ENCODE measurements at regions not wholly inside any gene's neighbourhood (a gene's known extent, or its start where the extent isn't known, plus 50 kb on each side); places are given as distances from the start of the nearest gene placed in this dataset.

DNA sequence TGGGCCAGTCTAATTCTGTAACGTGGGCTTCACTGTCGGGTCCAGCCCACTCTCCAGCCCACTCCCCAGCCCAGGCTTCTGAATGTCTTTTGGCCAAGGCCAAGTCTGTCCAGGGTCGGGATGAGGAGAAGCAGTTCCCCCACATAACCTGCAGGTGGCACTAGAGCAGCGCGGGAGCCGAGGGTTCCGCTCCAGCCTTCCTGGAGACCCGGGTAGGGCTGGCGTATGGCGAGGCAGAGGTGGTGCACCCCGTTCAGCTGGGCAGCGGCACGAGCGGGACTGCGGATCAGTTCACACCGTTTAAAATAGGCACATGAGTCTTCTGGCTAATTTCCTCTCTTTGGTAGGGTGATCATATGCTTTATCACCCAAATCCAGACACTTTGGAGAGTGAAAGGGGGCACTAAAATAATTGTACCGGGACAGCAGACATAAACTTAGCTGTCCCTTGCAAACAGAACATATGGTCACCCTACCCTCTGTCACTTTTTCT is 185.9 kb downstream of the MSX2 start:
- H3K4me3 ChIP-seq, result no peak overlapping the region
- H3K9me3 ChIP-seq (replicated peaks in 1 of 3), result no peaks in the 10 kb centered on the region
- H3K4me1 ChIP-seq (replicated peaks in 1 of 2), result no peaks in the 10 kb centered on the region
- WGBS, 4 donors, result 2 to 13% (median 7%) methylated on average over 3 to 17 of the region's 17 CpGs
- intact Hi-C loops (cut with DNase I), result no loop called here
- no peak for TF ChIP-seq POLR2A (IDR thresholded peaks at IDR 0.05)
- TF ChIP-seq, protein P1, sequence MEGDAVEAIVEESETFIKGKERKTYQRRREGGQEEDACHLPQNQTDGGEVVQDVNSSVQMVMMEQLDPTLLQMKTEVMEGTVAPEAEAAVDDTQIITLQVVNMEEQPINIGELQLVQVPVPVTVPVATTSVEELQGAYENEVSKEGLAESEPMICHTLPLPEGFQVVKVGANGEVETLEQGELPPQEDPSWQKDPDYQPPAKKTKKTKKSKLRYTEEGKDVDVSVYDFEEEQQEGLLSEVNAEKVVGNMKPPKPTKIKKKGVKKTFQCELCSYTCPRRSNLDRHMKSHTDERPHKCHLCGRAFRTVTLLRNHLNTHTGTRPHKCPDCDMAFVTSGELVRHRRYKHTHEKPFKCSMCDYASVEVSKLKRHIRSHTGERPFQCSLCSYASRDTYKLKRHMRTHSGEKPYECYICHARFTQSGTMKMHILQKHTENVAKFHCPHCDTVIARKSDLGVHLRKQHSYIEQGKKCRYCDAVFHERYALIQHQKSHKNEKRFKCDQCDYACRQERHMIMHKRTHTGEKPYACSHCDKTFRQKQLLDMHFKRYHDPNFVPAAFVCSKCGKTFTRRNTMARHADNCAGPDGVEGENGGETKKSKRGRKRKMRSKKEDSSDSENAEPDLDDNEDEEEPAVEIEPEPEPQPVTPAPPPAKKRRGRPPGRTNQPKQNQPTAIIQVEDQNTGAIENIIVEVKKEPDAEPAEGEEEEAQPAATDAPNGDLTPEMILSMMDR (IDR thresholded peaks at IDR 0.05), result peak; percentile 69 to 89 (median 79)
- no peak overlapping the region for H3K27ac ChIP-seq
- peak; percentile 49 to 75 (median 63) for DNase-seq
- H3K27me3 ChIP-seq, result peaks cover 3% of the 10 kb centered on the region
- H3K36me3 ChIP-seq (replicated peaks in 1 of 2), result no peaks in the 10 kb centered on the region

DNA sequence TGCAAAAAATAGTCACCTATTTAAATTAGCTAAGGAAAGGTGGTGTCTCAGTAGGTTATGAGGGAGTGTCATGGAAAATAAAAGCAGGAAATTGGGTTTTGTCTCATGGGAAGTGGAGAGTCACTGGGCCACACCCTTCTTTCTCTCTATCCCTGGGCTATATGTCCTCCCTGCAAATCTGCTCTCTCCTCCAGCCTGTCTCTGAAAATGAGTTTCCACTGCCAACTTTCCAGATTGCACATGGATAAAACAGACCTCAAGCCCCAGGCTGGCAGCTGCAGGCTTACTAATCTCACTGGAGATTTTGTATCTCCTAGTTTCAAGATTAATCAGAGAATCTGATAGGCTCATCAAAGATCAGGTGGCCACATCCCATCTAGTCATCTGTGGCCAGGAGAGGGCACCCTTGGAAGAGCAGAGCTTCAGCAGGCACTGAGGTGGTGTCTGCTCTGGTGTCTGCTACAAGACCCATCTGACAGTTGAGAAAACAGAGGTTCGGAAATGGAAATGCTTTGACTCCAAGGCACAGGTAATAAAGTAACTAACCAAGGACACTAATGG is 178.9 kb downstream of the MSX2 start:
- WGBS, 4 donors, result 56 to 79% (median 76%) methylated on average over 1 of the region's 1 CpG
- Histone ChIP-seq H3K4me3 (no peak overlapping the region), H3K4me1 (replicated peaks in 1 of 2) (no peaks in the 10 kb centered on the region), H3K27me3 (peaks cover 7% of the 10 kb centered on the region), H3K36me3 (replicated peaks in 1 of 2) (no peaks in the 10 kb centered on the region), H3K27ac (no peak overlapping the region), H3K9me3 (replicated peaks in 1 of 3) (no peaks in the 10 kb centered on the region)
- intact Hi-C loops (cut with DNase I), result no loop called here
- no peak for TF ChIP-seq POLR2A (IDR thresholded peaks at IDR 0.05)
- DNase-seq, result no peak

DNA sequence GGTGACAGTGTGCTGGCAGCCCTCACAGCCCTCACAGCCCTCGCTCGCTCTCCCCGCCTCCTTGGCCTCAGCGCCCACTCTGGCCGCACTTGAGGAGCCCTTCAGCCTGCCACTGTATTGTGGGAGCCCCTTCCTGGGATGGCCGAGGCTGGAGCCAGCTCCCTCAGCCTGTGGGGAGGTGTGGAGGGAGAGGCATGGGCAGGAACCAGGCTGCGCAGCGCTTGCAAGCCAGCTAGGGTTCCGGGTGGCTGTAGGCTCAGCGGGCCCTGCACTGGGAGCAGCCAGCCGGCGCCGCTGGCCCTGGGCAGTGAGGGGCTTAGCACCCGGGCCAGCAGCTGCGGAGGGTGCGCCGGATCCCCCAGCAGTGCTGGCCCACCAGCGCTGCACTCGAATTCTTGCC is 177.0 kb downstream of the MSX2 start:
- TF ChIP-seq POLR2A (IDR thresholded peaks at IDR 0.05), result no peak
- TF ChIP-seq, protein P1 (IDR thresholded peaks at IDR 0.05), result no peak

DNA sequence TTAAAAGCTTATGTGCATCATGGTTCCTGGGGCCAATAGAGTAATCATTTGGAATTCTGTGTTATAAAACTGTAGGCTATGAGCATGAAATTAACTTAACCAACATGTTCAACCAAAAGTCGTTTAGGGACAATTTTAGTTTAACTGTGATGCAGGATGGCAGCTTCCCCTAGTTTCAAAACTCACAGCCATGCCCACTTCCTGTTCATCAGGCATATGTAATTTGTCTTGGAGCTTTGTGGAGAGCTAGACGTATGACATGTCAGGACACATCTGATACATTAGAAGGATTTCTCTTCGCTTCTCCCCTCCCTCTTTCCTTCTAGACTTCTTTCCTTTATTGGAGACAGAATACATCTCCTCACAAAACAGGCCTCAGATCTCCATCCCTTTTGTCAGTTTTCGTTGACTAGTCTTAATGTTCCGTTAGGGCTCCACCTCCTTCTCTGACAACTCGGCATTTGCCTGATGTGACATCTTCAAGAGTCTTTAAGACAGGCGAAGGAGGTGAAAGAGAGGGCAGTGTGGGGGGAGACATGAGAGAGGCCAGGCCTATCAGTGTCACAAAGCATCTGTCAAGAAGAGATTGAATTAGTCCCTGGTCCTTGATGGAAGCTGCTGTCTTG is 176.0 kb downstream of the MSX2 start:
- H3K36me3 ChIP-seq (replicated peaks in 1 of 2), result no peaks in the 10 kb centered on the region
- H3K27me3 ChIP-seq, result peaks cover 7% of the 10 kb centered on the region
- intact Hi-C loops (cut with DNase I), result no loop called here
- H3K4me3 ChIP-seq, result no peak overlapping the region
- no peaks in the 10 kb centered on the region for H3K9me3 ChIP-seq (replicated peaks in 1 of 3)
- WGBS, 4 donors, result 58 to 69% (median 65%) methylated on average over 7 of the region's 7 CpGs
- DNase-seq, result no peak
- no peak overlapping the region for H3K27ac ChIP-seq
- TF ChIP-seq, protein P1 (IDR thresholded peaks at IDR 0.05), result no peak
- TF ChIP-seq POLR2A (IDR thresholded peaks at IDR 0.05), result no peak
- H3K4me1 ChIP-seq (replicated peaks in 1 of 2), result no peaks in the 10 kb centered on the region

More for the DNA sequence above, 177.0 kb downstream of the MSX2 start:
- H3K4me1 ChIP-seq (replicated peaks in 1 of 2), result no peaks in the 10 kb centered on the region
- no peak overlapping the region for H3K27ac ChIP-seq
- intact Hi-C loops (cut with DNase I), result no loop called here
- H3K27me3 ChIP-seq, result peaks cover 7% of the 10 kb centered on the region
- no peak overlapping the region for H3K4me3 ChIP-seq
- WGBS, 4 donors, result 79 to 100% (median 92%) methylated on average over 4 to 19 of the region's 19 CpGs
- no peaks in the 10 kb centered on the region for H3K36me3 ChIP-seq (replicated peaks in 1 of 2)
- H3K9me3 ChIP-seq (replicated peaks in 1 of 3), result no peaks in the 10 kb centered on the region
- DNase-seq, result no peak
